Panc1 (cell line): ENCODE measurements at regions not wholly inside any gene's neighbourhood (a gene's known extent, or its start where the extent isn't known, plus 50 kb on each side); places are given as distances from the start of the nearest gene placed in this dataset.

Experiments used
- CTCF ChIP-seq: fragments of 450-650 bp; IDR thresholded peaks from 2 replicates; pipeline ENCODE4 v1.5.1; 2017; ENCODE audit warnings: mild to moderate bottlenecking
- POLR2AphosphoS5 ChIP-seq: IDR thresholded peaks from 2 replicates; pipeline ENCODE4 v1.6.1; 2012; ENCODE audit warnings: mild to moderate bottlenecking, low read depth, low read length, moderate library complexity

- TF ChIP-seq POLR2AphosphoS5, result no peak
- no peak for TF ChIP-seq CTCF
Observed at GRCh38 chr1:47536646-47537118, 98.8 kb downstream of the FOXD2 start.
